Suprapubic skin (tissue), 4 donors: ENCODE measurements at regions not wholly inside any gene's neighbourhood (a gene's known extent, or its start where the extent isn't known, plus 50 kb on each side); places are given as distances from the start of the nearest gene placed in this dataset.

Source experiments
- EP300 ChIP-seq: sonication (generic); formaldehyde crosslinking; IDR thresholded peaks from one replicate; pipeline ENCODE4 v1.6.1; 2017; ENCODE audit warnings: antibody characterized with exemption
- POLR2A ChIP-seq, 2 donors: fragments of 450-650 bp; IDR thresholded peaks; one replicate each; pipeline ENCODE4 v1.6.1; 2017; ENCODE audit warnings: antibody characterized with exemption in 2 of 2, mild to moderate bottlenecking in 2 of 2, moderate library complexity in 2 of 2
- POLR2AphosphoS5 ChIP-seq, 3 donors: sonication (generic); formaldehyde crosslinking; IDR thresholded peaks; one replicate each; pipeline ENCODE4 v1.6.1; 2017; ENCODE audit warnings: antibody characterized with exemption in 3 of 3
- TF ChIP-seq, protein P1 (sequence below), 2 donors: fragments of 200-600 bp in 1 of 2; fragments of 450-650 bp in 1 of 2; sonication (generic) in 1 of 2; IDR thresholded peaks; one replicate each; pipeline ENCODE4 v1.5.1; 2016 to 2019; ENCODE audit warnings: antibody characterized with exemption in 2 of 2, mild to moderate bottlenecking in 1 of 2, moderate library complexity in 1 of 2

DNA sequence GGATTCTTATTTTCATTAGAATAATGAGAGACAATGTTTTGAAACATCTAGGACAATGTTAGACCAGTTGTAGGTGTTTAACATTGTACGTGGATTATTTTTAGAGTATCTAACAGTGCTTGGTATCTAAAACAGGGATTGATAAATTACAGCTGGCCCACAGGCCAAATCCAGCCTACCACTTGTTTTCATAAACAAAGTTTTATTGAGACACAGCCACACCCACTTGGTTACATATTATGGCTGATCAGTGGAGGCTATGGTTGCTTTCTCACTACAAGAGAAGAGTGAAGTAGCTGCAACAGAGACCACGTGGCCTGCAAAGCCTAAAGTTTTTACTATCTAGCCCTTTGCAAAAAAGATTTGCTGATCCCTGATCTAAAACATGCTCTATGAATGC lies 223.1 kb upstream of the CTNNB1 start:
- TF ChIP-seq, protein P1, sequence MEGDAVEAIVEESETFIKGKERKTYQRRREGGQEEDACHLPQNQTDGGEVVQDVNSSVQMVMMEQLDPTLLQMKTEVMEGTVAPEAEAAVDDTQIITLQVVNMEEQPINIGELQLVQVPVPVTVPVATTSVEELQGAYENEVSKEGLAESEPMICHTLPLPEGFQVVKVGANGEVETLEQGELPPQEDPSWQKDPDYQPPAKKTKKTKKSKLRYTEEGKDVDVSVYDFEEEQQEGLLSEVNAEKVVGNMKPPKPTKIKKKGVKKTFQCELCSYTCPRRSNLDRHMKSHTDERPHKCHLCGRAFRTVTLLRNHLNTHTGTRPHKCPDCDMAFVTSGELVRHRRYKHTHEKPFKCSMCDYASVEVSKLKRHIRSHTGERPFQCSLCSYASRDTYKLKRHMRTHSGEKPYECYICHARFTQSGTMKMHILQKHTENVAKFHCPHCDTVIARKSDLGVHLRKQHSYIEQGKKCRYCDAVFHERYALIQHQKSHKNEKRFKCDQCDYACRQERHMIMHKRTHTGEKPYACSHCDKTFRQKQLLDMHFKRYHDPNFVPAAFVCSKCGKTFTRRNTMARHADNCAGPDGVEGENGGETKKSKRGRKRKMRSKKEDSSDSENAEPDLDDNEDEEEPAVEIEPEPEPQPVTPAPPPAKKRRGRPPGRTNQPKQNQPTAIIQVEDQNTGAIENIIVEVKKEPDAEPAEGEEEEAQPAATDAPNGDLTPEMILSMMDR (IDR thresholded peaks at IDR 0.05) = no peak
- TF ChIP-seq POLR2A (IDR thresholded peaks at IDR 0.05) (no peak), EP300 (no peak), POLR2AphosphoS5 (IDR thresholded peaks at IDR 0.05) (no peak)
